Vagina (tissue), 2 donors: ENCODE measurements at regions not wholly inside any gene's neighbourhood (a gene's known extent, or its start where the extent isn't known, plus 50 kb on each side); places are given as distances from the start of the nearest gene placed in this dataset.

ENCODE experiments used
- POLR2A ChIP-seq, 2 donors: fragments of 450-650 bp; IDR thresholded peaks; one replicate each; pipeline ENCODE4 v1.6.1; 2017; ENCODE audit warnings: antibody characterized with exemption in 2 of 2, mild to moderate bottlenecking in 2 of 2, moderate library complexity in 2 of 2
- POLR2AphosphoS5 ChIP-seq, 2 donors: sonication (generic); formaldehyde crosslinking; IDR thresholded peaks; one replicate each; pipeline ENCODE4 v1.9.0; 2017; ENCODE audit warnings: antibody characterized with exemption in 2 of 2, mild to moderate bottlenecking in 2 of 2, low read depth in 1 of 2; ENCODE audit not compliant: insufficient read depth in 1 of 2
- TF ChIP-seq, protein P1 (sequence below), 3 experiments: fragments of 450-650 bp in 2 of 3; fragments of 200-600 bp in 1 of 3; sonication (generic) in 1 of 3; IDR thresholded peaks; one replicate each; pipeline ENCODE4 v1.5.1; 2017 to 2019; ENCODE audit warnings: antibody characterized with exemption in 3 of 3, mild to moderate bottlenecking in 2 of 3, moderate library complexity in 2 of 3

GRCh38 chr15:66901336-66902100 lies 163.9 kb upstream of the SMAD3 start:
- TF ChIP-seq, protein P1, sequence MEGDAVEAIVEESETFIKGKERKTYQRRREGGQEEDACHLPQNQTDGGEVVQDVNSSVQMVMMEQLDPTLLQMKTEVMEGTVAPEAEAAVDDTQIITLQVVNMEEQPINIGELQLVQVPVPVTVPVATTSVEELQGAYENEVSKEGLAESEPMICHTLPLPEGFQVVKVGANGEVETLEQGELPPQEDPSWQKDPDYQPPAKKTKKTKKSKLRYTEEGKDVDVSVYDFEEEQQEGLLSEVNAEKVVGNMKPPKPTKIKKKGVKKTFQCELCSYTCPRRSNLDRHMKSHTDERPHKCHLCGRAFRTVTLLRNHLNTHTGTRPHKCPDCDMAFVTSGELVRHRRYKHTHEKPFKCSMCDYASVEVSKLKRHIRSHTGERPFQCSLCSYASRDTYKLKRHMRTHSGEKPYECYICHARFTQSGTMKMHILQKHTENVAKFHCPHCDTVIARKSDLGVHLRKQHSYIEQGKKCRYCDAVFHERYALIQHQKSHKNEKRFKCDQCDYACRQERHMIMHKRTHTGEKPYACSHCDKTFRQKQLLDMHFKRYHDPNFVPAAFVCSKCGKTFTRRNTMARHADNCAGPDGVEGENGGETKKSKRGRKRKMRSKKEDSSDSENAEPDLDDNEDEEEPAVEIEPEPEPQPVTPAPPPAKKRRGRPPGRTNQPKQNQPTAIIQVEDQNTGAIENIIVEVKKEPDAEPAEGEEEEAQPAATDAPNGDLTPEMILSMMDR (IDR thresholded peaks at IDR 0.05): no peak
- TF ChIP-seq POLR2AphosphoS5 (IDR thresholded peaks at IDR 0.05; ENCODE audit: insufficient read depth in 1 of 2, low read depth in 1 of 2): no peak
- TF ChIP-seq POLR2A (IDR thresholded peaks at IDR 0.05): no peak
